GOT3 (cell line): ENCODE measurements at regions not wholly inside any gene's neighbourhood (a gene's known extent, or its start where the extent isn't known, plus 50 kb on each side); places are given as distances from the start of the nearest gene placed in this dataset.
A peak's percentile ranks its signal among the peaks of the same experiment; 100 is the strongest.
"Not testable (repeated sequence)": the region's sequence is repeated elsewhere in the genome, so short reads cannot be mapped to it uniquely, and the experiment has no call there.

Experiments used
- DNase-seq: peaks from one replicate; lab custom pipeline; 2025; ENCODE audit warnings: mixed read lengths; lab: John Stamatoyannopoulos, UW

GRCh38 chr14:58730792-58731464, 93.2 kb downstream of the DACT1 start:
- DNase-seq, result no peak

DNA sequence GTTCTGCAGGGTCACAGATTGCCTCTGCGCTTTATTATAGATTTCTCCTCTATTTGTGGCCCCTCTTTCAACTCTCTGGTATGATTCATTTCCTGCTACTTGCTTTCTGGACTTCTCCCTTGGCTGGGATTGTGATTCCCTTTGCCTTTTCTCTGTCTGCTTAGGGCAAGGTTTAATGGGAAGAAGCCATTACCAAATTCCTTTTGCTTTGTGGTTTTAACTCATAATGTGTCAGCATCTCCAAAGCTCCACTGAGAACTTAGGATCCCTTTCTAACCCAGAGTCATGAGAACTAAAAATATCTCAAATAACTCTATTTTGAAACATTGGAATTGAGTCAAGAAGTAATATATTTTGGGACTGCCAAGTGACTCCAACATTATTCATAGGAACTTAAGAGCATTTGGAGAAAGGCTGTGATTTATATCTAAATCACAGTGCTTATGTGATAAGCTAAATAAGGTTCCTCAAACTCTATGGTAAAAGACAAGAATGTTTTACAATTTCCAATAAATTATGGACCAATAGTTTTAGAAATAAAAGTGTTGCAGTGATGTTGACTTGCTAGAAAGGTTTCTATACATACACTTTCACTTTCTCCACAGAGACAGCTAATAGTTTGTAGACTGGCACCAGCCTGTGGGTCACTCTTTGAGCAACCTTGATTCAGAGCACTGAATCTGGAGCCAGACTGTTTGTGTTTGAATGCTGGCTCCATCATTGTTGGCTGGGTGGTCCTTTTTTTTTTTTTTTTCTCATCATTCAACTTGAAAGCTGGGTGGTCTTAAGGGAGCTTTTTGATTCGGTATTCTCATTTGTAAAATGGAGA, 93.9 kb downstream of the DACT1 start:
- DNase-seq, result no peak

DNA sequence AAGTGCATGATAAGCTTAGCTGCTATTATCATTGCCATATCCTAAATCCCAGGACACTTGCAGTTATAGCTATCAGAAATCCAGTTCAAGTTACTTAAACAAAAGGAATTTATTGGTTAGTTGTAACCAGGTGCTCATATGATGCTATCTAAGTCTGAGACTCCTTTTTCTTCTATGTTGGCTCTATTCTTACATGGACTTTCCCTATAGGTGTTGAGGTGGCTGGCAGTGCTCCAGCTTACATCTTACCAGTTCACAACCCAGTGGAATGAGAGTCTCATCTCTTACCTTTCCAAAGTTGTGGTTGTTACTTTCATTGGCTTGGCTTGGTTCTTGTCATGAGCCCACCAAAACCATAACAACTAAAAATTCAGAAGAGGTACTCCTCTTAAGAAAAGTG, 94.6 kb downstream of the DACT1 start:
- DNase-seq, result no peak

DNA sequence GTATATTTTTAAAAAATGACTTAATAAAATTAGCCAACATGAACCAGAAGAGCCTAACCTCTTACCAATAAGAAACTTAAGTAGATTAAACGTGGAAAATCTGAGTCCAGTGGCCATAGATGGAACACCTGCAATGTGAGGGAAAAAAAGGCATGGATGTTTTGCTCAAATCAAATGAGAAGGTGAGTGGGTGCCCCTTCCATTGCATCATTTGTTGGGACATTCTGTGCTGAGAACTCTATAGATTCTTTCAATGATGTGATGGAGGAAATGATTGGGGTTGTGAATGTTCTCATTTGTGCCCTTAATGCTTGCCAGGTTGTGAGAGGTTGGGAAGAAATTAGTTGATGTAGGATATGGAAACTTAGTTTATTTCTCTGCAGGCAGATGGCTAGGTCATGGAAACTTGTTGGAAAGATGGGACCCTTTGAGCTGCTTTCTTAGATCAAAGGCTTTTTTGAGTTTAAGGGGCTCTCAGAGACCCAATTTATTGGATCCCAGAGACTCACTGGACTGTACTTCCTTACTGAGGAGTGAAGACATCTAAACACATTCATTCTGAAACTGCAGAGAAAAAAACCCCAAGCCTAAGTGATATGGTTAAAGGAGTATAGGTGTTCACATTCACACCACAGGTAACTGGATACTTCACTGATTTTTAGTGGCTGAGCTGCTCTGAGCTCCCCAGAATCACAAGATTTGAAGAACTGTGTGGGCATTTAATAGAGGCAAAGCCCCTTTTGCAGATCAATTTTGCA, 95.9 kb downstream of the DACT1 start:
- DNase-seq, result no peak

- no peak for DNase-seq
These were observed 97.8 kb downstream of the DACT1 start for GRCh38 chr14:58735596-58735995.

DNA sequence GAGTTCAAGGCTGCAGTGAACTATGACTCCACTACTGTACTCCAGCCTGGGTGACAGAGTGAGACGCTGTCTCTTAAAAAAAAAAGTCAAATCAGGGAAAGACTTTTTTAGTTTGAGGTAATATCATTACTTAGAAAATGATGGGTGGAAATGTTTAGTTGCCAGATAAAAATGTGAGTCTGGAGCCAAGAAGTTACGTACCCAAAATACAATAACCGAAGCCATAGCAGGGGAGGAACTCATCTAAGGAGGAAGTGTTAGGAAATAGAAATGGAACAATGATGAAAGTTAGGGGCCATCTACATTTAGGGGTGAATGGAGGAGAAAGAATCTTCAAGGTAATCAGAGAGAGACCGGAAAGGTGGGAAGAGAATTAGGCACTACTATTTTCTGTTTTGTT, 98.8 kb downstream of the DACT1 start:
- no peak for DNase-seq

GRCh38 chr14:58737511-58737910, 99.7 kb downstream of the DACT1 start:
- no peak for DNase-seq

DNA sequence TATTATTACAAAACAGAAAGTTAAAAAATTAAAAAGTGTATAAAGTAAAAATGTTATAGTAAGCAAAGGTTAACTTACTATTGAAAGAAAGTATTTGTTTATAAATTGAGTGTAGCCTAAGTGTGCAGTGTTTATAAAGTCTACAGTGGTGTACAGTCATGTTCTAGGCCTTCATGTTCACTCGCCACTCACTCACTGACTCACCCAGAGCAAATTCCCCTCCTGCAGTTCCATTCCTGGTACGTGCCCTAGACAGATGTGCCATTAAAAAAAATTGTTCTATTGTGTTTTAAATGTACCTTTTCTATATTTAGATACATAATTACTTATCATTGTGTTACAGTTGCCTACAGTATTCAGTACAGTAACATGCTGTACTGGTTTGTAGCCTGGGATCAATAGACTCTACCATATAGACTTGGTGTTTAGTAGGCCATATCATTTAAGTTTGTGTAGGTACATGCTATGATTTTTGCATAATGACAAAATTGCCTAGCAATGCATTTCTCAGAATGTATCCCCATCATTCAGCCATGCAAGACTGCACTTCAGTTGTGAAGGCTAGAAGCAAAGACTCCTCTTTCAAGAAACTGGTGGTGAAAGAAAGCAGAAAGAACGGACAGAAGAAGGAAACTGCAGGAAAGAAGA, 100.6 kb downstream of the DACT1 start:
- no peak for DNase-seq

- no peak for DNase-seq
These were observed 101.1 kb downstream of the DACT1 start for GRCh38 chr14:58738876-58739275.

- DNase-seq, result no peak
These were observed 101.9 kb downstream of the DACT1 start for GRCh38 chr14:58739674-58740073.

DNA sequence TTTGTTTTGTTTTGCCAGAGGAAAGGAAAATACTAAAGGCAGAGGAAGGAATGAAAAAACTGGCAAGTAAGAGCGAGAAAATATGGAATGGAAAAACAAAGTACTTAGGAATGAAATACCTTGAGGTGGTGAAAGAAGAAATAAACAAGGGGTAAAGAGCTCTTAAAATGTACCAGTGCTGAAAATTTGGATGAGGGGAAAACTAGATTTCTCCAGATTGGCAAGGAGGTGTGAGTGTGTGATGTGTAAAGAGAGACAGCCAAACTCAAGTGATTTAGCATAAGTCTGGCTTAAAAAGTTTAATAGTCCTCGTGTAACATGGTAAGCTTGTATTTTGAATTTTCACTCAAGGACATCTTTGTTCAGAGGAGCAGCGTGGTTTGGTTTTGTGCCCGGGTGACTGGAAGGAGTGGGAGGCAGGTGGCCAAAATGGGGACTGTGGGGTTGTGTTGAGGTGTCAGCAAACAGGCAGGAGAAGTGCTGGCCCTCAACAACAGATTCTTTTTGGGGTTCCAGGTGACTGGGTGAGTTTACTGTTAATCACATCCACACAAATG, 102.7 kb downstream of the DACT1 start:
- DNase-seq, result no peak

DNA sequence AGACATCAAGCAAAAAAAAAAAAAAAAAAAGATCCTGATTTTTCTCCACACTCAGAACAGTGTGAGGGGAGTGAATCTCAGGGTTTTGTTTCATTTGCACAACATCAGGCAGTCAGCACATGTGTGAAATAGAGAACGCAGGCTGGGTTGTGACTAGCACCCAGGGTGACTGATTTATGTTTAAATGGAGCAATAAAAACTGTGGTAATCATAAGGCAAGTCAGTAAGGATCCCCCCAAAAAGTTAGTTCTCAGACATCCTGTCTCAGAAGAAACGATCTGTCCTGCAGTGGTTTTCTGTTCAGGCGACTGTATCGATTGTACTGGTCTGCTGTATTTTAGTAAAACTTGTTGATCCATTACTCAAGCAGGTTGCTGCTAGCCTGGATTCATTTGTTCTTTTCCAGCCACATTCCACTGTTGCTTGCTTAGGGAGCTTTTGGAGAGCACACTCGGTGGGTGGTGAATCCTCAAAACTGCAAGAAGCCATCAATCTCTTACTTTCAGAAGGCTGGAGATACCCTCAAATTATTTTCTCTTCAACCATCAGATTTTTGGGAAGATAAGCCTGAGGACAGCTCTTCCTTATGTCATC, 107.1 kb downstream of the DACT1 start:
- DNase-seq, result no peak

DNA sequence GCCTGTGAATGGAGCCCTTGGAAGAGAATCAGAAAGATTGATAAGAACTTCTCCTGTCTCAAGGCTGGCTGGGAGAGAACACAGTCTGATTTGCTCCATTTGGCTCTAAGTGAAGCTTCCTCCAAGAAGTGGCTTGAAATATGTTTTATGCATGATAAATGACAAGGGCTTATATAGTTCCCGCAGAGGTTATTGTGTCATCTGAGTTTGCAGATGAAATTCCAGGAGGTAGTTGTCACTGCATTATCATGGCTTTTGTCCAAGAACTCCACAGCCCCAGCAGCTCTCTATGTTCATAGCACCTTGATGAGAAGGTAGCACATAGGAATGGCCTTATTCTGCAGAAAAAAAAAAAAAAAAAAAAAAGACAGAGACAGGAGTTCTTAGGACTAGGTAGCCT, 108.5 kb downstream of the DACT1 start:
- no peak for DNase-seq

DNA sequence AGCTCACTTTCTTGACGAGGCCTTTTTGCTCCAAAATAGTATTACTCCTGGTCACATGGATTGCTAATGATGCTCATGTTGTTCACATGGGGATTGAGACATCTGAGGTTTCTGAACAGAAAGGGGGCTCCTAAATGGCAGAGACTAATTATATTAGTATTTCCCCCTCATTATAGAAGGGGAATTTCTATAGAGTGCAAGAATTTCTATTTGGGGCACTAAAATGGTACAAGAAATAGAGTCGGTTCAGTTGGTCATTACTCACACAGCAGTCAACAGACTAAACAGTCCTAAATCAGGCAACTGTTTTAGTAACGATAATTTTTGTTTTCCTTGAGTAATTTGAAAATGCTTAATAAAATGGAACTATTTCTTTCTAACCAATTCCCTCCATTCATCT, 108.9 kb downstream of the DACT1 start:
- no peak for DNase-seq

DNA sequence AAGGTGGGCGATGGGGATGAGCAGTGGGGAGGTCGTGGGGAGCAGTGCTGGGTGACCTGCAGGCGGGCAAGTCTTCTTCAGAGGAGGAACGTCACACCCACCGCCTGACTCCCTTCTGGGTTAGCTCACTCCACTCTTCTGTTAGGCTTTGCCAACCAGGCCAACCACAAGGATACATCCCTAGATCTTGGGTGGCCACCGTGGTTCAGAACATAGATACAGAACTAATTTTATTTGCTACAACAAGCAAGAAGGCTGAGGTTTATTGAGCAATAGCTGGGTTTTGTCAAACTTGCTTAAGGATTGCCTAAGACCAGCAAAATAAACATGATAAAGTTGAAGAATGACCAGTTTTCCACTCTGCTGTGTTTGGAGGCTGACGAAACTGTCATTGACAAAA, 109.4 kb downstream of the DACT1 start:
- no peak for DNase-seq

GRCh38 chr14:58748251-58748650, 110.5 kb downstream of the DACT1 start:
- DNase-seq, result not testable (repeated sequence)

- peak; percentile 3 for DNase-seq
These were observed 111.4 kb downstream of the DACT1 start for GRCh38 chr14:58749066-58749669.

GRCh38 chr14:58750321-58751269, 112.8 kb downstream of the DACT1 start:
- no peak for DNase-seq

DNA sequence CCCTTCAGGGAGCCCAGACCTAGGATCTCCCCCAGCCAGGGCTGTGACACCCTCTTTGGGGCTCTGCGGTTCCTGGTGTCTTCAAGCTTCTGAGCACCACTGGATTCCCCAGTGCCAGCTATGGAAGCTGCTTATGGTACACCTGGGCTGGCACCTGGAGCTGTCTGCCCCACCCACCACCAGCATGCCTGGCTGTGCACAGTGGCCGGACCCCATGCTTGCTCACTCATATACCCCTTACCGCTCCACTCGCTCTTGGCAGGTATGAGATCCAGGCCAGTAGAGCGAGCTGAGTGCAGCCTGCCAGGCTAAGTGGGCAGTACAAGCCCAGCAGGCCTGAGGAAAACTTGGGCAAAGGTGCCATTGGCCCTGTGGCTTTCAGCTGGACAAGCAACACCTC, 114.0 kb downstream of the DACT1 start:
- DNase-seq, result no peak

- no peak for DNase-seq
These were observed 114.5 kb downstream of the DACT1 start for GRCh38 chr14:58752289-58752688.
